ENCODE measurements at regions not wholly inside any gene's neighbourhood (a gene's known extent, or its start where the extent isn't known, plus 50 kb on each side); places are given as distances from the start of the nearest gene placed in this dataset.

DNA sequence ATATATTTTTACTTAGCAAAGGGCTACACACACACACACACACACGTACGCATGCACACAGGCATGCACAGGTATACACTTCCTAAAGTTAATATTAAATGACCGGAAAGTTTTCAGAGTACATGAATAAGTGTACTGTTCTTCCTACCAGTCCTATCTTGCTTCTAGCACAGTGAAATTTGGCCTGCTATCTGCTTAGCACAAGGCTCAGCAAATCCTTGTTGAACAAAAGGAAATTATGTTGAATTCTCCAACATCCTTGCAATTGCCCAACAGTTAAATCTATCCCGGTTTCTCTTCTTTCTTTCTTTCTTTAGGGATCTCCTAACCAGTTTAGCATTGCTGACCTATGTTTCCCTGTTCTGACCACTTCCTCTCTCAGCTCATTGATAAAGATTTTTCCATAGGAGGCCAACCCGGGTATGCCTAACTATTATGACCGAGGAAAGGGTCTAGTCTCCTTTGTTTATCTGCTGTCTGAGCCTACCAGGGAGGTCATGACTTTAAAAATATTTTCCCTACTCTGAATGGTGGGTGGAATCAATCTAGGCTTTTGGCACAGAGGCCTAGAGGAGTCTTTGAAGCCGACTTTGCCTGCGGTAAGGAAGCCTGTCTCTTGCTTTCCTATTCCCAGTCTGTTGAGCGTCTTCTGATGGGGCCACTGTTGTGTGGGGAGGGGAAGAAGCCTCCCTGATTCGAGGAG, 400.7 kb downstream of the HRH4 start:
- TF ChIP-seq, protein P1, sequence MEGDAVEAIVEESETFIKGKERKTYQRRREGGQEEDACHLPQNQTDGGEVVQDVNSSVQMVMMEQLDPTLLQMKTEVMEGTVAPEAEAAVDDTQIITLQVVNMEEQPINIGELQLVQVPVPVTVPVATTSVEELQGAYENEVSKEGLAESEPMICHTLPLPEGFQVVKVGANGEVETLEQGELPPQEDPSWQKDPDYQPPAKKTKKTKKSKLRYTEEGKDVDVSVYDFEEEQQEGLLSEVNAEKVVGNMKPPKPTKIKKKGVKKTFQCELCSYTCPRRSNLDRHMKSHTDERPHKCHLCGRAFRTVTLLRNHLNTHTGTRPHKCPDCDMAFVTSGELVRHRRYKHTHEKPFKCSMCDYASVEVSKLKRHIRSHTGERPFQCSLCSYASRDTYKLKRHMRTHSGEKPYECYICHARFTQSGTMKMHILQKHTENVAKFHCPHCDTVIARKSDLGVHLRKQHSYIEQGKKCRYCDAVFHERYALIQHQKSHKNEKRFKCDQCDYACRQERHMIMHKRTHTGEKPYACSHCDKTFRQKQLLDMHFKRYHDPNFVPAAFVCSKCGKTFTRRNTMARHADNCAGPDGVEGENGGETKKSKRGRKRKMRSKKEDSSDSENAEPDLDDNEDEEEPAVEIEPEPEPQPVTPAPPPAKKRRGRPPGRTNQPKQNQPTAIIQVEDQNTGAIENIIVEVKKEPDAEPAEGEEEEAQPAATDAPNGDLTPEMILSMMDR (IDR thresholded peaks at IDR 0.05), result no peak
- TF ChIP-seq ZFX (IDR thresholded peaks at IDR 0.05; ENCODE audit: borderline replicate concordance), result no peak

Data from 22Rv1 (cell line).